Upper lobe of left lung (tissue), 4 donors: ENCODE measurements at regions not wholly inside any gene's neighbourhood (a gene's known extent, or its start where the extent isn't known, plus 50 kb on each side); places are given as distances from the start of the nearest gene placed in this dataset.

ENCODE experiments used
- CTCF ChIP-seq, 6 experiments: fragments of 450-650 bp in 4 of 6; fragments of 200-600 bp in 2 of 6; sonication (generic) in 2 of 6; IDR thresholded peaks; one replicate each; pipeline ENCODE4 v1.5.1; 2016 to 2019; ENCODE audit warnings: antibody characterized with exemption in 6 of 6
- POLR2A ChIP-seq, 4 donors: fragments of 450-650 bp; IDR thresholded peaks; one replicate each; pipeline ENCODE4 v1.5.1; 2016 to 2017; ENCODE audit warnings: antibody characterized with exemption in 4 of 4, mild to moderate bottlenecking in 2 of 4
- POLR2AphosphoS5 ChIP-seq, 2 donors: sonication (generic); formaldehyde crosslinking; IDR thresholded peaks; one replicate each; pipeline ENCODE4 v1.5.1; 2017; ENCODE audit warnings: antibody characterized with exemption in 2 of 2

GRCh38 chr2:23065210-23065609, 319.8 kb upstream of the KLHL29 start:
- TF ChIP-seq POLR2AphosphoS5 (IDR thresholded peaks at IDR 0.05) (no peak), CTCF (IDR thresholded peaks at IDR 0.05) (no peak), POLR2A (IDR thresholded peaks at IDR 0.05) (no peak)
